Stimulated activated CD4-positive, alpha-beta T cell treated with anti-CD3 and anti-CD28 coated beads, Interleukin-12 subunit alpha, Interleukin-12 subunit beta, amount 100 ng/mL, for 24 hours (primary cell): ENCODE measurements at regions not wholly inside any gene's neighbourhood (a gene's known extent, or its start where the extent isn't known, plus 50 kb on each side); places are given as distances from the start of the nearest gene placed in this dataset.
"Not testable (repeated sequence)": the region's sequence is repeated elsewhere in the genome, so short reads cannot be mapped to it uniquely, and the experiment has no call there.

Experiments used
- DNase-seq, 2 experiments: peaks; one replicate each; pipeline ENCODE4 v3.0.0-alpha.2; 2020; ENCODE audit warnings: low read depth in 2 of 2

GRCh38 chrY:7806592-7807515, 895.3 kb upstream of the AMELY start:
- DNase-seq: no peak

- DNase-seq: no peak
These were observed 894.1 kb upstream of the AMELY start for GRCh38 chrY:7805624-7806023.

GRCh38 chrY:7803737-7804136, 892.2 kb upstream of the AMELY start:
- no peak for DNase-seq

- no peak for DNase-seq
These were observed 884.6 kb upstream of the AMELY start for GRCh38 chrY:7796128-7796527.

GRCh38 chrY:7794441-7794840, 882.9 kb upstream of the AMELY start:
- DNase-seq: peak in 1 of 2 experiments; percentile 1

- DNase-seq: no peak
These were observed 882.4 kb upstream of the AMELY start for GRCh38 chrY:7793989-7794388.

GRCh38 chrY:7792431-7792830, 880.9 kb upstream of the AMELY start:
- no peak for DNase-seq

- no peak for DNase-seq
These were observed 869.9 kb upstream of the AMELY start for GRCh38 chrY:7781501-7781900.

GRCh38 chrY:7775436-7775835, 863.9 kb upstream of the AMELY start:
- DNase-seq: not testable (repeated sequence)

GRCh38 chrY:7771771-7772170, 860.2 kb upstream of the AMELY start:
- no peak for DNase-seq

- DNase-seq: no peak
These were observed 858.3 kb upstream of the AMELY start for GRCh38 chrY:7769790-7770375.

GRCh38 chrY:7768901-7769300, 857.3 kb upstream of the AMELY start:
- DNase-seq: no peak

- DNase-seq: no peak
These were observed 842.2 kb upstream of the AMELY start for GRCh38 chrY:7753711-7754110.

- no peak for DNase-seq
These were observed 835.2 kb upstream of the AMELY start for GRCh38 chrY:7746781-7747180.

- no peak for DNase-seq
These were observed 834.0 kb upstream of the AMELY start for GRCh38 chrY:7745581-7745901.

- no peak for DNase-seq
These were observed 833.4 kb upstream of the AMELY start for GRCh38 chrY:7744691-7745580.

- no peak for DNase-seq
These were observed 825.4 kb upstream of the AMELY start for GRCh38 chrY:7736847-7737365.

- no peak for DNase-seq
These were observed 820.1 kb upstream of the AMELY start for GRCh38 chrY:7731651-7732050.

- DNase-seq: no peak
These were observed 819.1 kb upstream of the AMELY start for GRCh38 chrY:7730664-7731063.

GRCh38 chrY:7730071-7730470, 818.5 kb upstream of the AMELY start:
- DNase-seq: no peak

GRCh38 chrY:7729318-7730011, 817.9 kb upstream of the AMELY start:
- DNase-seq: peak in 1 of 2 experiments; percentile 0

- peak in 1 of 2 experiments; percentile 1 for DNase-seq
These were observed 817.4 kb upstream of the AMELY start for GRCh38 chrY:7728935-7729317.
